IgD-negative memory B cell (primary cell): ENCODE measurements at regions not wholly inside any gene's neighbourhood (a gene's known extent, or its start where the extent isn't known, plus 50 kb on each side); places are given as distances from the start of the nearest gene placed in this dataset.

Experiments used
- H3K27ac Mint-ChIP-seq, 3 donors: one replicate each; pipeline ENCODE4 v1.8.0; 2020 to 2022; ENCODE audit warnings: mild to moderate bottlenecking in 3 of 3, mixed read lengths in 3 of 3, moderate library complexity in 1 of 3
- H3K27me3 Mint-ChIP-seq: one replicate; pipeline ENCODE4 v1.8.0; 2021; ENCODE audit warnings: mixed read lengths
- H3K36me3 Mint-ChIP-seq: one replicate; pipeline ENCODE4 v1.8.0; 2020; ENCODE audit warnings: mild to moderate bottlenecking, mixed read lengths
- H3K4me1 Mint-ChIP-seq, 3 donors: one replicate each; pipeline ENCODE4 v1.8.0; 2020 to 2022; ENCODE audit warnings: mixed read lengths in 3 of 3, mild to moderate bottlenecking in 1 of 3
- H3K4me3 Mint-ChIP-seq, 4 donors: one replicate each; pipeline ENCODE4 v1.8.0; 2020 to 2022; ENCODE audit warnings: mild to moderate bottlenecking in 4 of 4, mixed read lengths in 4 of 4, moderate library complexity in 3 of 4
- H3K9me3 Mint-ChIP-seq, 3 donors: one replicate each; pipeline ENCODE4 v1.8.0; 2020 to 2021; ENCODE audit warnings: mixed read lengths in 3 of 3, mild to moderate bottlenecking in 1 of 3

DNA sequence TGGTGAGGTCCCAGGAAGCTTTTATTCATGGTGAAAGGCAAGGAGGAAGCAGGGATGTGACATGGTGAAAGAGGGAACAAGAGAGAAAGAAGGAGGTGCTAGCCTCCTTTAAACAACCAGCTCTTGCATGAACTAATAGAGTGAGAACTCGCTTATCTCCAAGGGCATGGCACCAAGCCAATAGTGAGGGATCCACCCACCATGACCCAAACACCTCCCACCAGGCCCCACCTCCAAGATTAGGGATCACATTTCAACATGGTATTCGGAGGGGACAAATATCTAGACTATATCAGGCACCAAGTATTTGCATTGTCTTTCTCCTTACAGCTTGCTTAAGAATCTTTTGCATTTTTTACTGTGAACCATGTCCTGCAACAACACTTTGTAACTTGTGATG is 91.9 kb upstream of the DHRS4 start:
- Mint-ChIP-seq H3K36me3 (no peaks in the 10 kb centered on the region), H3K4me3 (no peak overlapping the region), H3K4me1 (no peaks in the 10 kb centered on the region), H3K27ac (no peak overlapping the region), H3K9me3 (peaks cover 0 to 1% (median 0%) of the 10 kb centered on the region in 3 donors), H3K27me3 (no peaks in the 10 kb centered on the region)

DNA sequence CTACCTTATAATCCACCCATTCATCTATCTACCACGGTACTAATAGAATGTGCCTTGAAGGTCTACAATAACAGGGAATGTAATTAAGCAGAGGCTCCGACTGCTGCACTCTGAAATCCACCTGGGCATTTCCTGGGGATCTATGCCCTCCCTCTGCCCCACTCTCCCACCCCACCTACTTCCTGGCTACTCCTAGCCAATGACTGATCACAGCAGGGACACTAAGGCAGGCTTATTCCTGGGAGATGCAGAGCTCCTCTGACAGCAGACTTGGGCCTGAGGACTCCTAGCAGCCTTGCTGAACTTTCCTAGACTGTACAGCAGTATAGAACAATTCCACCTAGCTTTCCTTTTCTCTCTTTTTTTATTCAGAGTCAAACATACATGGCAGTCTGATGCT is 91.1 kb upstream of the DHRS4 start:
- Mint-ChIP-seq H3K27ac (no peak overlapping the region), H3K4me1 (no peaks in the 10 kb centered on the region), H3K36me3 (no peaks in the 10 kb centered on the region), H3K27me3 (no peaks in the 10 kb centered on the region), H3K4me3 (no peak overlapping the region), H3K9me3 (no peaks in the 10 kb centered on the region)

DNA sequence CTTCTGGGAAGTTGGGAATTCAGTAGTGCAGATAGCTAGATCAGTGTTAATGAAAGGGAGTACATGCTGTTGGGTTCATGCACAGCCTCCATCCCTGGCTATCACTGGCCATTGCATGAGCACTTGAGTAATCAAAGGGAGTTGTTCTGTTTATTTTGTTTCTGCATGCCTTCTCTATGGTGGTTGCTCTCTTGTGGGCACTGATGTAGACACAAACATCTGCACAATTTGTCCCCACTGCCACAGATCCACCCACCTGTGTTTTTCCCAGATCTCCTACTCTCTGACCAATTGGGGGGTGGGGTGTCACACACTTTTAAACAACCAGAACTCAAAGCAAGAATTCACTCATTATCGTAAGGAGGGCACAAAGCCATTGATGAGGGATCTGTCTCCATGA is 89.7 kb upstream of the DHRS4 start:
- Mint-ChIP-seq H3K36me3 (no peaks in the 10 kb centered on the region), H3K27me3 (peaks cover 1% of the 10 kb centered on the region), H3K9me3 (no peaks in the 10 kb centered on the region), H3K4me1 (no peaks in the 10 kb centered on the region), H3K4me3 (no peak overlapping the region), H3K27ac (no peak overlapping the region)

DNA sequence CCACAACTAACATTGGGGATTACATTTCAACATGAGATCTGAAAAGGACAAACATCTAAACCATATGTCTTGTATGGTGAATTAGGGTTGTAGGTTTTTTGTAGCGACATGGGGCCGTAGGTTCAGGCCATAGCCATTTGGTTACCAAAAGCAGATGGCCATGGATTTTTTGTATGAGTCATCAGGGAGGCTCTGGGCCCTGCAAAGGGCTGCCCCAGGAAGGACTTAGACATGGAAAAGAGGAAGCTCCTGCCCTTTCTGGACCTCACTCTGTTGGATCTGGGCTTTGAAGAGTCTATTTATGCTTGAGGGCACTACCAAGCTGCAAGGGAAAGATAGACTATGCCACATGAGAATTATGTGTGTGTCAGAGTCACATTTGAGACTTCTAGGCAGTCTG is 89.3 kb upstream of the DHRS4 start:
- H3K27ac Mint-ChIP-seq, result no peak overlapping the region
- peaks cover 1% of the 10 kb centered on the region for H3K27me3 Mint-ChIP-seq
- no peaks in the 10 kb centered on the region for H3K36me3 Mint-ChIP-seq
- no peaks in the 10 kb centered on the region for H3K4me1 Mint-ChIP-seq
- H3K4me3 Mint-ChIP-seq, result no peak overlapping the region
- H3K9me3 Mint-ChIP-seq, result no peaks in the 10 kb centered on the region

DNA sequence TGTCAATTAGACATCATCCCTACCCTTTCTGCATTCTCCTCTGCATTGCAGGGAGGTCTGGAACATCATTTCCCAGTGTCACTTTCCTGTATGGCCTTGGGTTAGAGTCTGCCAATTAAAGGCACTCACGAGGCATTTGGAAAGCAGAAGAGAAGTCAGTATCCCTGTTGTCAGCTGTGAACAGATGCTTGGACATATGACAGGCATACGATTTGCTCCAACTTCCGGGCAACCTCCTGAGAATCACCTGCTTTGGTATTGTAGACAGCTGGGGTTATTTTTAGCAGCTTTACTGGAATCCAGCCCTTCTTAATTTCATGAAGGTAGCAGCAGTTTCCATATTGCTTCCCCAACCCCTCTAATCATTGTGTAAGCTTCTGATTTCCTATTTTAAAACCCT is 88.7 kb upstream of the DHRS4 start:
- no peaks in the 10 kb centered on the region for H3K4me1 Mint-ChIP-seq

DNA sequence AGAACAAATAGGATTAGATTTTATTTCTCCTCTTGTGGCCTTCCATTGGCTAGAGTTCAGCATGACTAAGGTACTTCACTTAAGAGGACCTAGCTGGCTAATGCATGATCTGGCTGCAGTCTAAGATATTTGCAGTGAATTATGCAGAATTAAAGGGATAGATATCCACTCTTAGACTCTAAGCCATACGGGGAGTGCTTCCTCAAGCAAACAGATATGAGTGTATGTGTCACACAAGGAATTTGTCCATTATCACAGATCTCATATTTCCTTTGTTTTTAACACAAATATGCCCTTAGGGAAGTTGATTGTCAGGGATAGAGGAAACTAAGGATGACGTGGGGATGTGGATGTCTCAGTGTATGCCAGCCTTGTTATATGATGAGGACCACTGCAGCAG is 88.1 kb upstream of the DHRS4 start:
- no peak overlapping the region for H3K4me3 Mint-ChIP-seq
- no peaks in the 10 kb centered on the region for H3K4me1 Mint-ChIP-seq
- H3K27ac Mint-ChIP-seq, result no peak overlapping the region
- H3K36me3 Mint-ChIP-seq, result no peaks in the 10 kb centered on the region
- H3K27me3 Mint-ChIP-seq, result peaks cover 5% of the 10 kb centered on the region
- H3K9me3 Mint-ChIP-seq, result no peaks in the 10 kb centered on the region

More for the DNA sequence above, 88.7 kb upstream of the DHRS4 start:
- Mint-ChIP-seq H3K27me3 (peaks cover 3% of the 10 kb centered on the region), H3K36me3 (no peaks in the 10 kb centered on the region), H3K9me3 (no peaks in the 10 kb centered on the region), H3K4me3 (no peak overlapping the region), H3K27ac (no peak overlapping the region)

DNA sequence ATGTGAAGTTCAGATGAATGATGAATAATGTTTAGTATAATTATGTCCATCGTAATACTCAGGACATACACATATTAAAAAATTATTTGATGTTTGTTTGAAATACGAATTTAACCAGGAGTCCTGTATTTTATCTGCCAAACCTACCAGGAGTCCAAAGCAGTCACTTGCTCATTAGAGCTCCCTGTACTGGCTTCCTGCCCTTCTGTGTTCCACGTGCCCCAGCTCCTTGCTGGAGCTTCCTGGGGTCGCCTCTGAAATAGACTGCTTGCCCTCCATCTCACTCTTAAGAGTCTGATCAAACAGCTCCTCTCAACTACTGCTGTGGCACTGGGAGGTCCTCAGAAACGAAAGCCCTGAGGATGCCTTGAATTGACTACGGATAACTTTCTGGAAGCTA is 87.3 kb upstream of the DHRS4 start:
- Mint-ChIP-seq H3K27ac (no peak overlapping the region), H3K9me3 (no peaks in the 10 kb centered on the region), H3K36me3 (no peaks in the 10 kb centered on the region), H3K27me3 (peaks cover 5% of the 10 kb centered on the region), H3K4me1 (no peaks in the 10 kb centered on the region), H3K4me3 (no peak overlapping the region)

DNA sequence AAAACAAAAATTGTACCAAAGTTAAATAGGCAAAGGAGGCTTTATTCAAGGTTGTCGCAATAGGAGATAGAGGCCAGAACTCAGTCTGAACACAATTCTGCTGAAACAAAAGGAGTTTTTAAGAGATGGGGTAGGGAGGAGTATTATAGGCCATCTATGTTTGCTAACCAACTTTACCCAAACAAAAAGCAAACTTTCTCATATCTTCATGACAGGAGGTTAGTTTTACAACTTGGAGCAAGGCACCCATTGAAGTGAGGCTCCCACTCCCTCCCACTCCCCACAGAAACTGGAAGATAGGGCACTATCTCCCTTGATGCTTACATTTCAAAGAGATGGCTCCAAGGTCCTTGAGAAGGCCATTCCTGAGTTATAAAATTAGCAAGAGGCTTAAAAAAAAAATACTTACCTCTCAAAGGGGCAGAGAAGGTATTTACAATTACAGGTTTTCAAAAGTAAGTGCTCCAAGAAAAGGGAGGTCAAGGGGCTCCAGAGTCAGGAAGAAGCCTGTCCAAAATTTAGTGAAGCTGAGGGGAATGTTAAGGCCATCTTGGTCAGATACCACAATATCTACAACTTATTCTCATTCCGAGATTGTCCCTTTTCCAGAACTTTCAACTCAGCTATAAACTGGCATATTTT is 84.4 kb upstream of the DHRS4 start:
- peaks cover 8% of the 10 kb centered on the region for H3K27me3 Mint-ChIP-seq
- H3K36me3 Mint-ChIP-seq, result no peaks in the 10 kb centered on the region
- H3K9me3 Mint-ChIP-seq, result peaks cover 2 to 6% (median 3%) of the 10 kb centered on the region in 3 donors
- peaks cover 0 to 2% (median 0%) of the 10 kb centered on the region in 3 donors for H3K4me1 Mint-ChIP-seq
- H3K27ac Mint-ChIP-seq, result no peak overlapping the region
- no peak overlapping the region for H3K4me3 Mint-ChIP-seq

DNA sequence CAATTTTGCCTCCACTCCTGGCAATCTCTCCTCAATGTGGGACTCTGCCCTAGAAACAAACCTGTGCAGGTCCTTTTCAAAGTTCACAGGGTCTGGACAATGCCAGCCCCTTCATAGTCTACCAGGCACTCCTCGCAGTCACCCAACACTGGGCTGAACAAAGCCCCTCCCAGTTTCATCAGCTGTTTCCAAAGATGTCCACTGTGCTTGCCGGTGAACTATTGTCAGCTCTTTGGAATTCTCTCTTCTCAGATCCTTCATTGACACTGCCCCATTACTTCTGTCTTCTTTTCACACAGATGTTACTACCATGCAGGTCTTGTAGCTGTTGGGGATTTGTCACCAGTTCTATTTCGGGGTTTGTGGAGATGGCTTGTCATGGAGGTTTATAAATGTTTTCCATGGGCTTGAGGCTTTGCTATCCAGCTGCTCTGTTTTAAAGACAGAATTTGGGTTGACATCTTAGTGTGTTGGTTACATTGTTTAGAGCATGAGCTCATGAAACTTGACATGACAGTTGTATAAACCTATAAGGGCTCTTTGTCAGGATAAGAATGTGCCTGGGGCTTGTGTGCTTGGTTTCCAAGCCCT is 77.3 kb upstream of the DHRS4 start:
- Mint-ChIP-seq H3K27ac (no peak overlapping the region), H3K4me3 (no peak overlapping the region), H3K9me3 (peaks cover 2 to 9% (median 3%) of the 10 kb centered on the region in 3 donors)

DNA sequence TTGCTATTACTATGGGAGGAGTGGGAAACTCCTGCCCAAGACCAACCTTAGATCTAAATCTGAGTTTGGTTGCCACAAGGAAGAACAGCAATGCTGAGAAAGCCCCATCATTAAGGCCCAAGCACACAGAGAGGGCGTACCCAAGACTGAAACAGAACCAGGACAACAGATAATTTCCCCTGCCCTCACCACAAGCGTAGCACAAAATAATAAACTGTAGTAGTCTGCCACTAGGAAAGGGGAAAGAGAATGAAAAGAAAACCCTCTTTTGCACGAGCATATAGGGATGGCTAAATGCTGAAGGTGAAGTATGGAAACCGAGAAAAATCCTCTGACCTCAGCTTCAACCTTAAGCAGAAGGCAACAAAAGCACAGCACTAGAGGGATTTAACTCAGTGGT is 76.5 kb upstream of the DHRS4 start:
- Mint-ChIP-seq H3K9me3 (peaks cover 2 to 9% (median 3%) of the 10 kb centered on the region in 3 donors), H3K4me1 (peaks cover 0 to 2% (median 0%) of the 10 kb centered on the region in 3 donors), H3K27me3 (peaks cover 5% of the 10 kb centered on the region), H3K36me3 (peaks cover 3% of the 10 kb centered on the region), H3K4me3 (no peak overlapping the region), H3K27ac (no peak overlapping the region)

More for the DNA sequence above, 77.3 kb upstream of the DHRS4 start:
- H3K36me3 Mint-ChIP-seq, result peaks cover 3% of the 10 kb centered on the region
- H3K27me3 Mint-ChIP-seq, result peaks cover 9% of the 10 kb centered on the region
- H3K4me1 Mint-ChIP-seq, result peaks cover 0 to 2% (median 0%) of the 10 kb centered on the region in 3 donors

DNA sequence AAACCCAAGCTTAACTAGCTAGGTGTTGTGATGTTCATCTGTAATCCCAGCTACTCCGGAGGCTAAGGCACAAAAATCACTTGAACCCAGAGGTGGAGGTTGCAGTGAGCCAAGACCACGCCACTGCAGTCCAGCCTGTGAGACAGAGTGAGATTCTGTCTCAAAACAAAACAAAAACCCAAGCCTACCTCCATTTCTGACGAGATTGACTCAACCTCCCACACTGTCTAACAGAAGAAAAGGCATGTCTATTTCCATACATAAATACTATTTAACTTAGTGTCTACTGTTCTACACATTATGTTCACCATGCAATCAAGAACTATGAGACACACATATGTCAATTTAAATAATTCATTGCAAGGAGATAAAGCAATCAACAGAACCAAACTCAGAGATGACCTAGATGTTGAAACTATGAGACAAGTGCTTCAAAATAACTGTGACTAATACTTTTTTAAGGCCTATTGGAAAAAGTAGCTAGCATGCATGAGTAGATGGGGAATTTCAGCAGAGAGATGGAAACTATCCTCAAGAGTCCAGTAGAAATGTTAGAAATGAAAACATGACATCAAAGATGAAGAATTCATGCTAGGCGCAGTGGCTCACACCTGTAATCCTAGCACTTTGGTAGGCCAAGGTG is 75.9 kb upstream of the DHRS4 start:
- peaks cover 3% of the 10 kb centered on the region for H3K36me3 Mint-ChIP-seq
- peaks cover 5% of the 10 kb centered on the region for H3K27me3 Mint-ChIP-seq
- no peak overlapping the region for H3K4me3 Mint-ChIP-seq
- peaks cover 0 to 2% (median 0%) of the 10 kb centered on the region in 3 donors for H3K4me1 Mint-ChIP-seq
- peaks cover 2 to 9% (median 3%) of the 10 kb centered on the region in 3 donors for H3K9me3 Mint-ChIP-seq
- H3K27ac Mint-ChIP-seq, result no peak overlapping the region

DNA sequence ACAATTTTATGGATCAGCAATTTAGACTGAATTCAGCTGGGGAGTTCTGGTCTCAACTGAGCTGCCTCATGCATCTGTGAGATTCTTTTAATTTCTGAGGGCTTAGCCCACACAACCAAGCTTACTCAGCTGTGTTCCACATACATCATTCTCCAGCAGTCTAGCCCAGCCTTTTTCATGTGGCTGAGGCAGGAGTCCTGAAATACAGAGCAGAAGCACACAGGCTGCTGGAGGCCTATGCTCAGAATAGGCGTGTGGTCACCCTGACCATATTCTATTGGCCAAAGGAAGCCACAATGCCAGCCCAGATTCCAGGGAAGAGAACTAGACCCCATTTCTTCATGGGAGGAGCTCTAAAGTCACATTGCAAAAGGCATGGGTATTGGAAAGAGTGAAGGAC is 72.3 kb upstream of the DHRS4 start:
- H3K36me3 Mint-ChIP-seq, result no peaks in the 10 kb centered on the region
- H3K4me1 Mint-ChIP-seq, result peaks cover 0 to 2% (median 0%) of the 10 kb centered on the region in 3 donors
- no peak overlapping the region for H3K27ac Mint-ChIP-seq
- H3K4me3 Mint-ChIP-seq, result no peak overlapping the region
- peaks cover 2% of the 10 kb centered on the region for H3K27me3 Mint-ChIP-seq
- peaks cover 0 to 3% (median 2%) of the 10 kb centered on the region in 3 donors for H3K9me3 Mint-ChIP-seq

DNA sequence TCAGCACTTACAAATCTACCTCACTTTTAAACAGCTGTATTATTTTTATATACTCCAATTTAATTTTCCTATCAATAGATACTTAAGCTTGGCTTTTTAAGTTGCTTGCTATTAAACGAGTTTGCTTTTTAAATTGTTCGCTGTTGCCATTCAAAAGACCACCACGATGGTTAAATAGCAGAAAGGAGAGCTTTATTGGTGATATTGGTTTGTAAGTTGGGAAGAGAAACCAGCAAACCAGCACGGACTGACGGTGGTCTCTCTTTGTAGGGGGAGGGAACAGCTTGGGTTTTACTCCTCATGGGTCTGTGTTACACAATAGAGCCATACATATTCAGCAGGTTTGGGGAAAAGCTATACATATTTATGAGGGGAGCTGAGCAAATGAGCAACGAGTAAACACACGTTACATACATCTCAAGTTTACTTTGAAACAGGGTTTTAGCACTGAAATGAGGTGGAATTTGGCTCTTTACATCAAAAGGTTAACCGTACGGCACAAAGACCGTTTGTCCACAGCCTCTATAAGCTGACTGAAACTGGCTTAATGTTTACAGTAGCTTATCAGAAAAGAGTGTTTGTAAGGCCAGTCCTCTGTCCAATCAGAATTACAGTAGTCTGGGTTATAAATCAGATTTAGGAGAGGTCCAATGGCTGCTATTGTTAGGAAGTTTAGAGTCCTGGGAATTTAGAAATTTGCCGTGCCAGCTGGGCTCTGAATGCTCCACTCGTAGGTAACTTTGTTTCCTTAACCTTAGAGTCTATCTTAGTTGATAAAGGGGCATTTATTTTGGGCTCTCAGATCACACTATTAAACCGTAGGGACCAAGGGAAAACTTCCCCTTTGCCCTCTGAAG is 69.7 kb upstream of the DHRS4 start:
- H3K36me3 Mint-ChIP-seq, result no peaks in the 10 kb centered on the region
- H3K27ac Mint-ChIP-seq, result no peak overlapping the region
- H3K4me3 Mint-ChIP-seq, result no peak overlapping the region
- H3K9me3 Mint-ChIP-seq, result peaks cover 2 to 8% (median 5%) of the 10 kb centered on the region in 3 donors
- peaks cover 2% of the 10 kb centered on the region for H3K27me3 Mint-ChIP-seq
- peaks cover 0 to 2% (median 0%) of the 10 kb centered on the region in 3 donors for H3K4me1 Mint-ChIP-seq

DNA sequence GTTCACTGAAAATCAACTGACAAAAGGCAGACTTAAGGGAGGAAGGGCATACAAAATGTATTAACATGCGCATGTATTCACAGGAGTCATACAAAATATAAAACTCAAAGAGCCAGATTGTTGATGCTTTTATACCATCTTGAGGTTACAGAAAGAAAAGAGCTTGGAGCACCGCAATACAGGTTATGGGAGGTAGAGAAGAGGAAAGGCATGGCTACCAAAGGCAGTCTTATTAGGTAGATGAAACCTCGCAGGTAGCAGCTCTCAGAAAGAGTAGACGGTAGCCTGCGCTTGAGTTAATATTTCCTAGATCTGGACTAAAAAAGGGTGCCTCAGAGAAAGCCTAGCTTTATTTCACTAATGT is 69.0 kb upstream of the DHRS4 start:
- Mint-ChIP-seq H3K4me1 (peaks cover 0 to 2% (median 0%) of the 10 kb centered on the region in 3 donors), H3K27me3 (peaks cover 2% of the 10 kb centered on the region), H3K9me3 (peaks cover 2 to 5% (median 5%) of the 10 kb centered on the region in 3 donors), H3K27ac (no peak overlapping the region), H3K36me3 (no peaks in the 10 kb centered on the region), H3K4me3 (no peak overlapping the region)

DNA sequence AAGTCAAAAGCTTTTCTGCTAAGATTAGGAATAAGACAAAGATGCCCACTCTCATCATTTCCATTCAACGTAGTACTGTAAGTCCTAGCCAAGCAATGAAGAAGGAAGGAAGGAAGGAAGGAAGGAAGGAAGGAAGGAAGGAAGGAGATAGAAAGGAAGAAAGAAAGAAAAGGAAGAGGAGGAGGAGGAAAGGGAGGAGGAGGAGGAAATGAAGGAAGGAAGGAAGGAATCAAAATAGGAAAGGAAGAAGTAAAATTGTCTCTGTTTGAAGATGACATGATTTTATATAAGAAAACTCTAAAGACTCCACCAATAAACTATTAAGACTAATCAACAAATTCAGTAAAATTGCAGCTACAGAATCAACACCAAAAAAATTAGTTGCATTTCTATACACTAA is 66.0 kb upstream of the DHRS4 start:
- H3K27me3 Mint-ChIP-seq, result peaks cover 2% of the 10 kb centered on the region

More for the DNA sequence above, 66.0 kb upstream of the DHRS4 start:
- no peaks in the 10 kb centered on the region for H3K36me3 Mint-ChIP-seq
- no peak overlapping the region for H3K4me3 Mint-ChIP-seq
- peaks cover 0 to 2% (median 0%) of the 10 kb centered on the region in 3 donors for H3K4me1 Mint-ChIP-seq
- H3K27ac Mint-ChIP-seq, result no peak overlapping the region
- peaks cover 2 to 5% (median 5%) of the 10 kb centered on the region in 3 donors for H3K9me3 Mint-ChIP-seq
